GM19455 (cell line): ENCODE measurements at regions not wholly inside any gene's neighbourhood (a gene's known extent, or its start where the extent isn't known, plus 50 kb on each side); places are given as distances from the start of the nearest gene placed in this dataset.

Experiments used
- ATAC-seq: cut with Tn5 transposase; IDR thresholded peaks from one replicate; pipeline ENCODE4 v1.9.1; 2021; ENCODE audit not compliant: unreplicated experiment

GRCh38 chr7:13532028-13532753 is 457.3 kb downstream of the ETV1 start:
- no peak for ATAC-seq

DNA sequence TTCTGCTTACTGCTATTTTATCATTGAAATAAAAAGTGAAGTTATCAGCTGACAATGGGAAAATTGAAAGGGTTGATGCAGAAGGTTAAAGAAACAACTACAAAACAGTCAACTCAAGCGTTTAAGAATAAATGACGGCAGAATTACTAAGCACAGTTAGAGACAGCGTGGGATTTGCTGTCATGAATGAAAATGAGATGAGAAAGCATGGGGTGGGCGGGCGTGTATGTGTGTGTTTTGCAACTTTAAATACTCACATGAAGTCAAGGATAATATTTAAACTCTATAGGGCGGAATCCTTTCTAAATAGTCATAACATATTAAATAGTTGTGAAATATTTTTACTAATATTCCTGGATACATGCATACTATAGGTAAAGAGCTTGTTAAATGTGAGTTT is 450.8 kb downstream of the ETV1 start:
- no peak for ATAC-seq

DNA sequence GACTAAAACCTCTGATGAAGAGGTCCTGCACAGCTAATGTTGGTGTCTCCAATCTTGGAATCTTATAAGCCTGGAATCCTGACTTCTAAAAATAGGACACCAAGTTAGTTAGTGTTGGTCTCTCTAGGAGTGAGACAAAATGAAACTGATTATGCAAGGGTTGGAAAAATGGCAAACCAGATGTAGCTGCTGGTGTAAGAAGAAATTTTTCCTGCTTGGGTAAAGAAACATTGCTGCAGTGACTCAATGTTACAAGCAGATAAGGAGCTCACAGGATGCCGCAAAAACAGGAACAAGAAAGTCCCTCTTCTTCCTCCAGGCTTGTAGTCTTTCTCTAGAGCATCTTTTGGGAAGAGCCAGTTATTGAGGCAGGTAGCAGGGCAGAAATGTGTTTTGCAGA is 449.0 kb downstream of the ETV1 start:
- no peak for ATAC-seq

- ATAC-seq: no peak
Measured at GRCh38 chr7:13541326-13541725, 448.1 kb downstream of the ETV1 start.

- ATAC-seq: no peak
Measured at GRCh38 chr7:13542451-13542850, 447.0 kb downstream of the ETV1 start.

- ATAC-seq: no peak
Measured at GRCh38 chr7:13551503-13551902, 438.0 kb downstream of the ETV1 start.

DNA sequence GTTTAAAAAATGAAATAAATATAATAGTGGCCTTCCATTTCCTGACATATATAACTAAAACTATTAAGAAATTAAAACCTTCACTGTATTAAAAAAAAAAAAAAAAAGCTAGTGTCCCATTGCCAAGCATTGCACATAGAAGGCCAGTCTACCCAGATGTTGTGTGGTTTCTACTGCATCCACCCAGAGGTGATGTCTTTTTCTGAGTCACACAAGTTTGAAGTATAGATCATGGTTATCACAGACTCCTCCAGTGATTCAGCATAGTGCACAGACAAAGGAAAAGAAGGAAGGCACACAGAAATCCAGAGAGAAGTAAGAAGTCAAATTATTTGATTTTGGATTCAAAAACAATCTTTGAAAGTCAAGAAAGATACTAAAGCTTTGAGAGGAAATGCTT is 429.0 kb downstream of the ETV1 start:
- no peak for ATAC-seq

DNA sequence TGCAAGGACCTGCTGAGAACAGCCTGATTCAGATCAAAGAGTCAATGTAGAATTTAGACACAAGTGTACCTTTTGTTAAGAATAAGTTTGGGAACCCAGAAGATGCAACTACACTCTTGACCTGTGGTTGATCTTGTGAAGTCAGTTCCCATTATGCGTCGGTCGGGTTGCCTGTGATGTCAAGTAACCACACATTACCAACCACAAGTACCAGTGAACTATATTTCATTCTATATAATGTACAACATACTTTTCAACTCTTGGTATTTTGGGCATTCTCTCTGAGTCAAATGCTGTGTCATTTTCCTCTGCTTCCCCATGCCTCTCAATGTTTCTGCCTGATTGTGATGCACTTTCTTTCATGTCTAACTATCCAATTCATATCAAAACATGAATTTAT is 426.2 kb downstream of the ETV1 start:
- ATAC-seq: no peak

DNA sequence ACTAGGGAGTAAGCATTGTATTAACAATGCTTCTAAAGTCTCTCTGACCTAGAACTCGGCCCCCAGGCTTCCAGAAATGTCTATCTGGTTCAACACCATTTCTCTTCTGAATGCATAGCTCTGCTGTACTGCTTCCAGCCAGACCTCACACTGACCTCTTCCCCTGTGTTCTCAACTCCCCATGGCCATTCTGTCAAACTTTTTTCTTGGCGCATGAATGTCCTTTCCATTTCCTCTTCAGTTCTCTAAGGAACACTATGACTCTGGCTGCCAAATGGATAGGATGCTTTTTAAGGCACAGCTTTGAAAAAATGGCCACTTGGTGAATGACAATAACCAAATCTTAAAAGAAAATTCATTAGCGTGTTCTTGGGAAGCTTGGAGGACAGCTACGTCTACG is 425.8 kb downstream of the ETV1 start:
- no peak for ATAC-seq

DNA sequence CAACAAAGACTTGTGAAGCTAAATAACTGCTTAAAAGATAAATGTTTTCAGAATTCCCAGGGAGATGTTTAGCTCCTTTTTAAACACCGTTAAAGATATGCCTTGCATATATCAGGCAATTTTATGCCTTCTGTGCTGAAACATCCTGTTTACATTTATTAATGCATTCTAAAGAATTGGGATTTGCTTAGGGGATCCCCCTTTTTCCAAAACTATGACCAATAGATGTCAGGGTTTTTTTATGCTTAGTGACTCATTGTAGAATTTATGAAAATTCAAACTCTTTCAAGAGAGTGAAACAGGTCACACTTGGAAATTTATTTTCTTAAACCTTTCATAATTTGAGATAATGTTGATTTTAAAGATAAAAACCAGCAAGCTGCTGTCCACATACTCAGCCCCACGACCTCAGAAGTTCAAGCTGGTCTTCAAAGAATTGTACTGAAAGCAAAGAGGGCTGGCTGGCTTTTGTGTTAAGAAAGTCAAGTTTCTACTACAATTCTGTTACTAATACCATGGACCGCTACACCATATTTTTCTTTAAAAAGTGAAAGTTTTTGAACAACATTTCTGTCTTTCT is 411.8 kb downstream of the ETV1 start:
- ATAC-seq: no peak

DNA sequence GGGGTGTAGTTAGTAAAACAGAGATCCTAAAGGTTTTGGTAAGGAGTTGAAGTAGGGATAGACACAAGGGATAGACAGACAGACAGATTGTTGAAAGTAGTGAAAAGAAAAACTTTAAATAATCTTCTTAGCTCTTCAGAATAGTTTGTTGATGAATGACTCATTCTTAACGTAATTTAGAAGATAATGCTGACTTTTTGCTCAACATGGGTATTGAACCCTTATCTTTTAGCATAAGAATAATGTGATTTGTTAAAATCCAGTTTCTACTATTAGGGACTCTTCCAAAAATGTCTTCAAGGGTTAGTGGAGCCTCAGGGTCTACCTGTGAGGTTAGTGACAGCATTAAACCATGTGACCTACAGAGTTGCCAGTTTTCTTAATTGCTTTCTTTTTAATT is 411.2 kb downstream of the ETV1 start:
- ATAC-seq: no peak

DNA sequence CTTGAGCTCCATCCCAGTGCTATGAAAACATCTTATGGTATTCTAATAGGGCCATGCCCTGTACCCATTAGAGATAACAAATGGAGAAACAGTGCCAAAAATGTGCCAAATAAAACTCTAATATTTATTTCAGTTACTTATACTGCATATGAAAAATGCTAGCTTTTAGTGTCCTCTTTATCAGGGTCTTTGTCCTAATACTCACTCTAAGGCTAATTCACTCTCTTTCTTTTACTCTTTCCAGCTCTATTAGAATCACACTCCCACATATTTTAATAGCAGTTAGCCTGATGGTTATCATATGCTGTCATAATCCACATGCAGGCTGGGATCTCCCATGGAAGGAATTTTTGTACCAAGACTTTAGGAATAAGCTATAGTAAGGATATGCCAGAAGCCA is 408.4 kb downstream of the ETV1 start:
- ATAC-seq: no peak

DNA sequence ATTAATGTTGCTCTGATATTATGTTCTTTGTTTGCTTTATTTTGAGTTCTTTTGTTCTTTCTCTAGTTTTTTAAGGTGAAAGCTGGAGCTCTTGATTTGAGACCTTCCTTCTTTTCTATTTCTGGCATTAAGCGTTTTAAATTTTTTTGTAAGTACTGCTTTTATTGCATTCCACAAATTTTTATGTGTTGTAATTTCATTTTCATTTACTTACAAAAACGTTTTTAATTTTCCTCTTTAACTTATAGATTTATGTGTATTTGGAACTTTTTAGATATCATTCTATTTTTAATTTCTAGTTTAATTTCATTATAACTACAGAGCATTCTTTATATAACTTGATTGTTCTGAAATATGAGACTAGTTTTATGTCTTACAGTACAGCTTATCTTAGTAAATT is 395.6 kb downstream of the ETV1 start:
- no peak for ATAC-seq

DNA sequence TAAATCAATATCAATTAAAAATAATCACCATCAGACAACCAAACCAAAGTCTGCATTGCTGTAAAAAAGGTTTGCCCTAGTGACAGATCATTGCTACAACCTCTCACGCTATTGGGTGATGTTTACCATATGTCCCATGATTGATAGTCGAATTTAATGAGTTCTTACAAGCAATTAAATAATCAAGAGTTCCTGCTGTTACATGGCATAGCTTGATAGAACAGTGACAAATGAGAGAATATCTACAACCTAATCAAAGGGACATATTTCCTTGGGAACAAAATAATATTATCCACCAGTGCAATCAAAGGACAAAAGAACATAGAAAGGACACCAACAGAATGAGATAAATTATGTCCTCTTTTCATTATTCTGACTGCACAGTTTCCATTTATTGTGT is 387.4 kb downstream of the ETV1 start:
- ATAC-seq: no peak

GRCh38 chr7:13603016-13603415 is 386.4 kb downstream of the ETV1 start:
- ATAC-seq: no peak

- no peak for ATAC-seq
Measured at GRCh38 chr7:13603661-13604060, 385.8 kb downstream of the ETV1 start.

- no peak for ATAC-seq
Measured at GRCh38 chr7:13604178-13604577, 385.3 kb downstream of the ETV1 start.

- no peak for ATAC-seq
Measured at GRCh38 chr7:13610372-13610771, 379.1 kb downstream of the ETV1 start.

GRCh38 chr7:13615679-13616078 is 373.8 kb downstream of the ETV1 start:
- no peak for ATAC-seq

DNA sequence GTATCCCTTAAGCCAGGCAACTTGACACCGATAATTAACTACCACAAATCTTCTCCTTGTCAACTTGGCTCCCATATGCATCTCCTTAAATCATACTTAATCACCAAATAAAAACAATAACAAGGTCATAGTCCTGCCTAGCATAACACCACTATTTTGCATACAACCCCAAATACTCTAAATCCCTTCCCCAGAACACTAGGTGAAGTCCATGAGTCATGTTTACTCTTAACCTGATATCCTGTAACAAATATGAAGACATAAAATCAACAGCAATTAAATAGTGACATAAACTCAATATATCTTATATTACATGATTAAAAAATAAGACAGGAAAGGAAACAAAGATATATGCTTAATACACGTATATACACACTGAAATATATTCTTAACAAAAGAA is 362.0 kb downstream of the ETV1 start:
- ATAC-seq: no peak

- ATAC-seq: no peak
Measured at GRCh38 chr7:13628239-13629001, 361.0 kb downstream of the ETV1 start.
